ENCODE measurements at regions not wholly inside any gene's neighbourhood (a gene's known extent, or its start where the extent isn't known, plus 50 kb on each side); places are given as distances from the start of the nearest gene placed in this dataset.
"Not testable (repeated sequence)": the region's sequence is repeated elsewhere in the genome, so short reads cannot be mapped to it uniquely, and the experiment has no call there.

GRCh38 chr4:132351606-132352005 lies 797.5 kb upstream of the PCDH10 start:
- TF ChIP-seq POLR2A (IDR thresholded peaks at IDR 0.05; ENCODE audit: low read length); GATA1 (IDR thresholded peaks at IDR 0.05; ENCODE audit: low read depth, low read length): not testable (repeated sequence)
